Kasumi-1 (cell line): ENCODE measurements at regions not wholly inside any gene's neighbourhood (a gene's known extent, or its start where the extent isn't known, plus 50 kb on each side); places are given as distances from the start of the nearest gene placed in this dataset.
"Not testable (repeated sequence)": the region's sequence is repeated elsewhere in the genome, so short reads cannot be mapped to it uniquely, and the experiment has no call there.

Source experiments
- DNase-seq, 2 experiments: peaks; one replicate each; lab custom pipeline; 2025; lab: John Stamatoyannopoulos, UW

GRCh38 chr3:154818676-154819255 lies 261.4 kb upstream of the MME start:
- DNase-seq: no peak

GRCh38 chr3:154810017-154810416 lies 270.1 kb upstream of the MME start:
- not testable (repeated sequence) for DNase-seq

DNA sequence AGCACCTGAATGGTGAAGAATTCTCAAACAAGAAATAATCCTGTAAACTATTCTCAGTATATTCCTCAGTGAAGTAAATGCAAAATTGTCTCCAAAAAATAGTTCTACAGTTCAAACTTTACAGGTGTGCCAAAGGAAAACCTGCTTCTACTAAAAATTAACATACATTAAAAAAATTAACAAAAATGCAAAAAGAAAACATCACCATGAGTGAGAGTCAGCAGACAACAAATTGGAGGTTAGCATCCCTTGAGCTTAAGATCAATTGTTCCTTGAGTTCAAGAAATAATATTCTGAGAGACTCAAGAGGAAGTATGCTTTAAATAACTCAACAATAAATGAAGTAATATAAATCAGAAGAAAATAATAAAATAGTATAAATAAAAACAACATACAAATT lies 278.4 kb upstream of the MME start:
- no peak for DNase-seq

DNA sequence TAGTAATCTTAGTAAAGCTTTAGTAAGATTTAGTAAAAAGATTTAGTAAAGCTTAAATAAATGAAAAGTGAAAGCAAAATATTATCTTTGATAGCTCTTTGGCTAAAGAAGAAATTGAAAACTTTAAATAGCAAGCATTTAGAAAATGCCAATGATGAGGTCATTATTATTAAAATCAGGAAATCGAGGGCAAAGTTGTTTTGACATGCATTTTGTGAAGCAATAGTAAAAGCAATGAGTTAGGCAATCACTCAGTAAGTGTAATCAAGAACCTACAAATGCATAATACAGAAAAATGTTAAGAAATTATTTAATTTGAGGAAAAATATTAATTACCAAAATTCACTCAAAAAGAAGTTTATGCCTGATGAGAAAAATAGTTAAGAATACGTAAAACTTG lies 280.3 kb upstream of the MME start:
- no peak for DNase-seq

- peak in 1 of 2 experiments; percentile 3 for DNase-seq
These were observed 284.5 kb upstream of the MME start for GRCh38 chr3:154795582-154795981.

DNA sequence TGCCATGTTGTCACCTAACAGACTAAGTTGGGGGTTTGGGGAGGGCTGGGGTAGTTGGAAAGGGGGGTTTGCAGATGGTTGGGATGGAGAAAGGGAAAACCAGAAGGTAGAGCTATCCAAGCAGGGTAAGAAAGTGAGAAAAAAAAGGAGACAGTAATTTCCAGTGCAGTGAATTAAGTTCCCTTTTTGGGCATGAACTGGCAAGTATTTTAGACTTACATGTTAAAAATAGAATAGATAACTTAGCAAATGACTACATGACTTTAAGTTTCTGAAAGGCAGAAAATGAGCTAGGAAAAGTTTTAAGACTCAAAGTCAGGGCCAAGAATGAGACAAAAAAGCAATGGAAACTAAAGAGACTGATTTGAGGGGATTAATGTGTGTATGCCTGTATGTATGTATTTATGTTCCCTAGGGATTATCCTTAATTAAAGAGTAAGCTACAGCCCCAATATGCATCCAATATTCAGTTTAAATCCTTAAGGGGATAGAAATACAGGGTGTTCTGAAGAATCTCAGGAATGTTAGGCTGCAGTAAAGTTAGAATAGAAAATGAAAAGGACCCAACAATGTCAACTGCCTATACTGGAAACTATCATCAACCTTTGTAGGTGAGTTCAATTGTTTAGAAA lies 285.2 kb upstream of the MME start:
- DNase-seq: peak; percentile 16 to 17

DNA sequence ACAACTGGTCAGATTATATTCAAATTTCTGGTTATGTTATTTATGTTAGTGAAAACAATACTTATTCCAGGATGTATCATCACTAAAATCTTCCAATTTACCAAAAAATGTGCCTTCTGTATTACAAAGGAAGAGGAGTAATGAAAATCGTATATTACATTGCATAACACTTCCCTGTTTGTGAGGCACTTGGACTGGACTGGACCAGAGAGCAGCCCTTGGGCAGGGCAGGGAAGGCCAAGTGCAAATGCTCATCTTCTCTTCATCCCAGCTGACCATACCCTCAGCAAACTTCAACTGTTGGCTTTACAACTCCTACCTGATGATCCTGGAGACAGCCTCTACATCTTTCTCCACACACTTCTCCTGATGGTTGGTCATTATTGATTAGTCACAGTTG lies 285.7 kb upstream of the MME start:
- DNase-seq: no peak

- no peak for DNase-seq
These were observed 287.3 kb upstream of the MME start for GRCh38 chr3:154792828-154793227.

- no peak for DNase-seq
These were observed 288.5 kb upstream of the MME start for GRCh38 chr3:154791611-154792010.

- no peak for DNase-seq
These were observed 293.4 kb upstream of the MME start for GRCh38 chr3:154786724-154787123.

DNA sequence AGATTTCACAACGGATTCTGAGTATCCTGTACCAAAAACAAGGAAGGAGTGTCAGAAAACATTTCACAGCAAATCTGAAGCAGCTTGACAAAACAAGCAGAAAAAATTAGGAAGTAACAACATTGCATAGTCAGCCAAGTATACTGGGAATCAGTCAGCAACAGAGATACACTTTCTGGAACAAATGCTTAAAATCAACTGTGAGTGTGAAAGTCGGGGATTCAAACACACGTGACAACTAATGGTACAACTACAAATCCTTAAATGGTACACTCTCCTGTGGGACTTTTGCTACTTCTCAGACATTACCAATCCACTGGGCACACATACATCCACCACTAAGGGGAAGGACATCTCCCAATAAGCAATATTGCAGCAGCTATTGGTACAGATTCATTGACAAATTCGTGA lies 296.6 kb upstream of the MME start:
- no peak for DNase-seq

- DNase-seq: no peak
These were observed 297.1 kb upstream of the MME start for GRCh38 chr3:154783061-154783460.

GRCh38 chr3:154782151-154782550 lies 298.0 kb upstream of the MME start:
- DNase-seq: no peak

DNA sequence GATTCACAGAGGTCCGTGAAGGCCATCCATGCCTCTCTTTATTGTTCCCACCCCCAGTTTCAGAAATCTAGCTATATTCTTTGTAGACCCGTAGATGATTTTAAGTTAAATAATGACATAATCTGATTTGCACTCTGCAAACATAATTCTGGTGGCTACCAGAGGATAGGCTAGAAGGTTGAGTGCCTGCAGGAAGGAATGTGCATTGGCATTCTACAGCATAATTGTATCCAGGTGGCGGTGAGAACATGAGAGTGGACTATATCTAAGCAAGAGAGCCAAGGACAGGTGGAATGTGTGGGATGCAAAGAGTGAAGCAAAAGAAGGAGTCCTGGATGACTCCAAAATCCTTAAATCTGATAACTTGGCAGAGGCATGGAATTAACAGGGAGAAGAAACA lies 298.5 kb upstream of the MME start:
- DNase-seq: no peak

DNA sequence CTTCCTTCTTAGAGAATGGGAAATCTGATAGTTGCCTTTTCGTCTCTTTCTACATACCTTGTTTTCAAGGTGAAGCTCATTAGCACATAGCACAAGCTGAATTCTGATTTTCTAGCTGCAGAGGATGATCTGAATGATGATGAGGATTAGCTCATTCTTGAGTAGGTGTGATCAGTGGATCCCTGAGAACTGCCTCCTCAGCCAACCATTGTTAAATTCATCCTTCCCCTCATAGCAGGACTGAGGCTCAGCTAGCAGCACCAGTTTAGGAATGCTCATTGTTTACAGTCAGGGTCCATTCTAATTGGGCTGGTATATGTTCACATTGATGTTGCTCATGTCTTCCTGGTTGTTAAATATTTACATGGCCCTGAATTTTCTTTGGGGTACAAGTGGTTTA lies 299.9 kb upstream of the MME start:
- no peak for DNase-seq

DNA sequence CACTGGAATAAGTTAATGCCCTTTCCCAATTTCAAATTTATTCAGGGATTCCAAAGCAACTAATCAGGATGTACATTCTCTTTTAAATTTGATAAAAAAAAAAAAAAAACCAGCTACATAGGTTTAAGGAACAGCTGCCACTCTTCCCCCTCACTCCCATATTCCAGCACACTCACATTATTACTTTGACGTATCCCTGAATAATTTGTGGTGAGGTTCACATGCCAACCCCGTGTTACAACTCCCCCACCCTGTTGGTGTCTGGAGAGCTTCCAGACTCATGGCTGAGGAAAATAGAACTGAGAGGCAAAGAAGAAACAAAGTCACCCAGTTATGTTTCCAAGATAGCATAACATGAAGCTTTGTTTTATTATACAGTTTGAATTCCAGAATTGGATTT lies 300.5 kb upstream of the MME start:
- DNase-seq: no peak

GRCh38 chr3:154778057-154778456 lies 302.1 kb upstream of the MME start:
- no peak for DNase-seq

DNA sequence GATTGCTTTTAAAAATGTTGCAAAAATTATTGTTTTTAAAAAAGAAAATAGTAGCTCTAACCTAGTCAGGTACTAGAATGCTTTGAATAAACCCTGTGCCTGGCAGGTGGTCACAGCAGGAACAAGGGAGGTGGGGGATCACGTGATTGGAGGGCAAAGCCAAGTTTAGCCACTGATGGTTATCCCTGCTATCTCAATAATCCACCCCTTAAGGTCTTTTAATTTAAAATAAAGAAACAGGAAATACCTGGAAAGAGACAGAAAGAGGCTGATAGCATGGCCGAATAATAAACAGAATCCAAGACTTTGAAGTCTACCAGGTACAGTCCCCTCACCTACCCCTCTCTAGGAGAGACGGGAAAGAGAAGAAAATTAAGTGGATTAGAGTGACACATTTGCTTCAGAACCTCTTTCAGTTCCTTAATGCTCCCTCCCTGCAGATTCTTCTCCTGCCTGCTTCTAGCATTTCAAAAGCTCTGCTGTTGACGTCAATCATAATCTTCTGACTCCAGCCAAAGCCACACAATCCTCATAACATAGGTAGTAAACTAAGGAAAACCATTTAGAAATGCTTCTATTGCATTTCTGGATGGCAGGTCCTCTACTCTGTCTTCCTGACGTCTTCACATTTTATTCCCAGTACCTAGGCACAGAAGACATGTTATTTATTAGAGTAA lies 303.4 kb upstream of the MME start:
- no peak for DNase-seq

- no peak for DNase-seq
These were observed 304.1 kb upstream of the MME start for GRCh38 chr3:154775821-154776548.

DNA sequence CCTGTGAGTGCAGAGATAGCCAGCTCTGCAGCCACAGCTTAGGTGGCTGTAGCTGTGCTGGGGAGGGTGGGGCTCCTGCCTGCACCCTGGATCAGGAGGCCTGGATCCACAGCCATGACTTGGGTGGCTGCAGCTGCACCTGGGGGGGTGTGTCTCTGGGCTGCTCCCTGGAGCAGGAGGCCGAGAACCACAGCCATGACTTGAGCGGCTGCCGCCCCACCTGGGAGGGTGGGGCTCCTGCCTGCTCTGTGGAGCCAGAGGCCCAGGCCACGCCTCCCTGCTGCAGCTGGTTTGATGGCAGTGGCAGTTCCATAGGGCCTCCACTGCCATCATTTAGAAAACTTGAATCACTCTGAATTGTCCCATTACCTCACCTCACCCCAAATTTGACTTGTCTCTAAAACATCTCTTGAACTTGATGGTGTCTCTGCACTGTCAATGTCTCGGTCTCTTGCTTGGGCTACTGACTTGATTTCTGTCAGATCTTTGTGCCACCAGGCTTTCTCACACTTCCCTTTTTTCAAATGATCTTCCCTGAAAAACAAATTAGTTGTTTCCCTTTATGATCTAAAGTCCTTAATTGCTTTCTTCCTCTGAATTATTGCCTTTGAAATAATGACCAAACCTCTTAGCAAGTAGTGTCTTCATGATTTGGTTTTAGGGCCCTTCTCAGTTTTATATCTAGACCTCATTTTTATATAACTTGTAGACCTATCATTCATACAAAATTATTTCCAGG lies 313.2 kb upstream of the MME start:
- DNase-seq: no peak

GRCh38 chr3:154764856-154765640 lies 315.1 kb upstream of the MME start:
- no peak for DNase-seq
